Activated CD4-positive, CD25-positive, alpha-beta regulatory T cell treated with anti-CD3 and anti-CD28 coated beads, Interleukin-2, amount 50 U/mL, for 24 hours (primary cell): ENCODE measurements at regions not wholly inside any gene's neighbourhood (a gene's known extent, or its start where the extent isn't known, plus 50 kb on each side); places are given as distances from the start of the nearest gene placed in this dataset.

Experiments used
- ATAC-seq, 2 donors: fragments of 150-1000 bp; cut with Tn5 transposase; one replicate each; pipeline ENCODE4 v1.10.0; 2021; ENCODE audit warnings: mild to moderate bottlenecking in 1 of 2, moderate library complexity in 1 of 2

DNA sequence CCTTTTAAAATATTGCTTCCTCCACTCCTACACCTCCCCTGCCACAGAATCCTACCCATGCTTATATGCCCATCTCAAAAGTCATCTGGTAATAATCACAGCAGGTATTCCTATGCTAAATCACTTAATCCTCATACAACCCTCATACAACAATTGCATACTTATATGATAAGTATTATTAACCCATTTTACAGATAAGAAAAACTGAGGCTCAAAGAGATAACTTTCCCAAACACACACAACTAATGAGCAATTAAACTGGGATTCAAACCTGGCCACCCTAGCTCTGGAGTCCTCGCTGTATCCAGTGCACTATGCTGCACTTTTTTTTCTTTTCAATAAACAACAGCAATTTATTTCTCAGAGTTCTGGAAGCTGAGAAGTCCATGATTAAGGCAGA, 99.8 kb upstream of the TSPAN5 start:
- ATAC-seq = no peak

DNA sequence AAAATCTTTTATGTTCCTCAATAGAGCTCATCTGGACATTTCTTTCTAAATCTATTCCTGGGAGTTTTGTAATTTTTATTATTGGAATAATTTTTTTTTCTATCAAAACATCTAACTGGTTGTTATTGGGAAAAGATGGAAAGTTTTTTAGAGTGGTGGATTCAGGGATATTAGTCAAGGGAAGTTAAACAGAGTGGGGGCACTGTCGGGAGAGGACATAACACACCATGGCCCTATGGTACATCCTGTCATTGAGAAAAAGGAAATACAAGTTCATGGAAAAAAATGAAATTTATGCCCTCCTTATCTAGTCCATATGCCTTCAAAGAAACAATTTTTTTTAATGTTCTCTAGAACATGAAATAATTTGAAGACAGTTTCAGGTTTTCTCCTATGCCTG, 96.3 kb upstream of the TSPAN5 start:
- ATAC-seq = no peak

DNA sequence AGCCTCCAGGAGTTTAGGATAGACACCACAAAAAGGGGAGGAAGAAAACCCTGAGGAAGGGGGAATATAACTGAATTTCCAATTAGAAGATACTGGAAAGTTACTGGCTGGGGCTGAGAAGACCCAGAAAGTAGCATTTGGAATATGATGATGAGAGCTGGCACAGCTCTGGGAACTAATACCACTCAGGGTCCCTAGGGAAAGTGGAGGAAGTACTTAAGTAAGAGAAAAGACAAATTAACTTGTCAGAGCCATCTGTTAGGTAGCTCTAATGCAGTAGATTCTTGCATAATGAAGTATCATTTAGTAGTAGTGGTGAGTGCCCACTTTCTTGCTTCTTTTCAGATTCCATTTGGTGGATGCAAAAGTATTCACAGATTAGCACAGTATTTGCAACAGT, 90.8 kb upstream of the TSPAN5 start:
- no peak for ATAC-seq

DNA sequence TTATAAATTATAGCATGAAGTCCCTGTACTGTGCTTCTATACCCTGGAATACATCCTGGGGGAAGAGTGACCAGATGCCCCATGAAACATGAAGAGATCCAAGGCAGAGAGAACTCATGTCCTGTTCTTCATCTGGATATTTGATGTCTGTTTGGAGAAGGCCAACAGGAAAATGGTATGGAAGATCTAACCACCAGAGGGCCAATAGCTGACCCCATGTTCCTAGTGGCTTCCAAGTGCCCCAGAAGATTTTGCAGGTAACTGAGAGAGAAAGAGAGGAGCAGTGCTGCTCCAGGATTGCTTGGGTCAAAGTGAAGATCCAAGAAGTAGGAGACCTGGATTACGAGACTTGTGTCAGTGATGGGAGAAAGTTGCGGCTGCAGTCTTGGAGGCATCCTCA, 90.2 kb upstream of the TSPAN5 start:
- no peak for ATAC-seq

DNA sequence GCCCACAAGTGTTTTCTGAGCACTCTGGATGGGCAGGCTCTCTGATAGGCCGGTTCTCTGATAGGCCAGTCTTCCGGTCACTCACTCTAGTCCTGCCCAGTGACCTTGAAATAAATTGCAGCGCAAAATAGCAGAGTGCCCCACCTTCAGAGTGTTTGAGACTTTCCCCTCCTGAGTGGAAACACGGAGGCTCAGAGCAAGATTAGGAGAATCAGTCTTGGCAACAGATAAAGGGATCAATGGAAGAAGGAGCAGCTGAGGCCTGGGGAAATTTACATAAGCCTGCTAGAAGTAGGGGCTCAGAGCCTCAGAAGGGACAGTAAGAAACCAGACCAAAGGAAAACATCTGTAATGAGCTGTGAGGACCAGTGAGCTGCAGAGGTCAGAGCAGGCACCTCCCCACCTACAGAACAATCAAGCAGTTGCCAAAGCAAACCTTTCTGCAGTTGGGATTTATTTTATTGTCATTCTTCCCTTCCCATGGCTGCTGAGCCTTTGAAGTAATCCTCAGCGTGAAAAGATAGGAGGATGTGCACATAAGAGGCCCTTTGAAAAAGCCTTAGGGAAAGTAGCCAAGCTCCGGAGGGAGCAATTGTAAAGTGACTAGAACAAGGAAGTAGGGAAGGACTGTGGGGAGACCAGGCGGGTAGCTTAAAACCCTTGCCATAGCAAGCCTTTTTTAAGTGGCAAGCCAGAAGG, 89.1 kb upstream of the TSPAN5 start:
- no peak for ATAC-seq

DNA sequence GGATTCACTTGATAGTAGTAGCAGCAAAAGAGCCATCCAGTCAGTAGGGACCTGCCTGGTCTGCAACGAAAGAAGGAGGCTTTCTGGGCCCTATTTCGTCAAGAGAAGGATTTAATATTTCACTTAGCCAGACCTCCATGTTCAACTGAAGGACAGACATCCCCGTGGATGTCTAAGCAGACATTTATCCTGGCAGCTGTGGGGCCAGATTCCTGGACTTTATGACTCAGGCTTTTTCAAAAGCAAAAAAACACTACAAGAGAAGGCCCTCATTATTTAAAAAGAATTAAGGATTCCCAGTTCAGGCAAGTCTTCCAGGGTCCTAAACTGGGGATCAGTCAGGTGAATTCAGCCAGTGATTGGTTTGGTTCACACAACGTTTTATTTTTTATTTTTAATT, 88.5 kb upstream of the TSPAN5 start:
- ATAC-seq = no peak

DNA sequence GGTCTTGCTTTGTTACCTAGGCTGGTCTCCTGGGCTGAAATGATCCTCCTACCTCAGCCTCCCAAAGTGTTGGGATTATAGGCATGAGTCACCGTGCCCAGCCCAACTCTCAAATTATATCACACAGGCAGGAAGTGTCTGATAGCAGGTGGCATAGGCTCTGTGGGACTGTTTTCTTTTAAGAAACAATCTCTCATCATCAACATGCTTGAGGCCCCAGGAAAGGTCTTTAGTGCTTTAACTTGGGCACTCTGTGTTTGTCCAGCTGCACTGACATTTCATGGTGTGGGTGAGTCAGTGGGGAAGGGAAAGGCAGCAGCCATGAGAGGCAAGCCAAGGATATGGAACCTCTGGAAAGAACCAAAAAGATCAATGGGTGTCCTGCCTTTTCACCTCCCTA, 88.1 kb upstream of the TSPAN5 start:
- ATAC-seq = no peak

DNA sequence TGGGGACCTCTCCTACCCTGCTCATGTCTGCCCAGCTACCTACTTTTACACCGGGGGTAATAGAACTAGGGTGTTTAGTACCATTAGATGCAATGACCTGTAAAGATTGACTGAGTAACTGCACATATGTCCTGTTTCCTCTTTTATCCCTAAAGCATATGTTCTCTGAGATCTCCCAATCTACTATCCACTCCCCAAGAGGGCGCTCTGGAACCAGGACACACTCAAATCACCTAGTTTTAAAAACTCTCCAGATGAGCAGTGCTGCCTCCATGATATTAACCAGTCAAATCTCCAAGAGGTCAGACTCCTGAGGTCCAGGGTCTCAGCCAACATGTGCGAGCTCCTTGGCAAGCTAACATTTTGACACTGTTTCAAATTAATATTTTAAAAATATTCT, 87.0 kb upstream of the TSPAN5 start:
- no peak for ATAC-seq

DNA sequence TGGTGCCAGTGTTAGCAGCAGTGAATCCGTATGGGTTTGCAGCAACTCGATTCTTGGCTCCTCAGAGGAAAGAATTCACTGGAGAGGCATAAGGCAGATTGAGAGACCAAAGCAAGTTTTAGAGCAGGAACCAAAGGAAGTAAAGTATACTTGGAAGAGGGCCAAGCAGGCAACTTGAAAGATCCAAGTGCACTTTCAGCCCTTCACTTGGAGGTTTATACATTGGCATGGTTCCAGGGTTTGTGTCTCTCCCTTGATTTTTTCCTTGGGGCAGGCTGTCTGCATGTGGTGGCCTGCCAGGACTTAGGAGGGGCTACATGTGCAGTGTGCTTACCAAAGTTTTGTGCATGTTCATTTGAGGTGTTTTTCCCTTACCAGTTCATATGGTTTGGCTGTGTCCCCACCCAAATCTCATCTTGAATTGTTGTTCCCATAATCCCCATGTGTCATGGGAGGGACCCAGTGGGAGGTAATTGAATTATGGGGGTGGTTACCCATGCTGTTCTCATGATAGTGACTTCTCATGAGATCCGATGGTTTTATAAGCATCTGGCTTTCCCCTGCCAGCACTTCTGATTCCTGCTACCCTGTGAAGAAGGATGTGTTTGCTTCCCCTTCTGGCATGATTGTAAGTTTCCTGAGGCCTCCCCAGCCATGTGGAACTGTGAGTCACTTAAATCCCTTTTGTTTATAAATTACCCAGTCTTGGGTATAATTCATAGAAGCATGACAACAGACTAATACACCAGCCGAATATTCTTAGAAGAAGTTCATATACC, 86.2 kb upstream of the TSPAN5 start:
- no peak for ATAC-seq

DNA sequence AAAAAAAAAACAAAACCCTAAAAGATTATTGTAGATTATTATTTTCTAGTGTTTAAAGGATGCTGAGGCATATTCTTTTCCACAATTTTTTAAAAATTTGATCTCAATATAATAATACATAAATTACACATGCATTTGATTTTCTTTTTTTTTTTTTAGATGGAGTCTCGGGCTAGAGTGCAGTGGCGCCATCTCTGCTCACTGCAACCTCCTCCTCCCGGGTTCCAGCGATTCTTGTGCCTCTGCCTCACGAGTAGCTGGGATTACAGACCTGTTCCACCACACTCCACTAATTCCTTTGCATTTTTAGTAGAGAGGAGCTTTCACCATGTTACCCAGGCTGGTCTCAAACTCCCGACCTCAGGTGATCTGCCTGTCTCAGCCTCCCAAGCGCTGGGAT, 83.5 kb upstream of the TSPAN5 start:
- no peak for ATAC-seq

DNA sequence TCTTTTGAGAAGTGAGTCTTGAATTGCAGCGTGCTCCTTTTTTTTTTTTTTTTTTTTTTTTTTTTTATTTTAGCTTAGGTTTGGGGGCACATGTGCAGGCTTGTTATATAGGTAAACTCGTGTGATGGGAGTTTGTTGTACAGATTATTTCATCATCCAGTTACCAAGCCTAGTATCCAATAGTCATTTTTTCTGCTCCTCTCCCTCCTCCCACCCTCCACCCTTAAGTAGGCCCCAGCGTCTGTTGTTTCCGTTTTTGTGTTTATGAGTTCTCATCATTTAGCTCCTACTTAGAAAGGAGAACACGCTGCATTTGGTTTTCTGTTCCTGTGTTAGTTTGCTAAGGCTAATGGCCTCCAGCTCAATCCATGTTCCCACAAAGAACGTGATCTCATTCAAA, 81.3 kb upstream of the TSPAN5 start:
- no peak for ATAC-seq

DNA sequence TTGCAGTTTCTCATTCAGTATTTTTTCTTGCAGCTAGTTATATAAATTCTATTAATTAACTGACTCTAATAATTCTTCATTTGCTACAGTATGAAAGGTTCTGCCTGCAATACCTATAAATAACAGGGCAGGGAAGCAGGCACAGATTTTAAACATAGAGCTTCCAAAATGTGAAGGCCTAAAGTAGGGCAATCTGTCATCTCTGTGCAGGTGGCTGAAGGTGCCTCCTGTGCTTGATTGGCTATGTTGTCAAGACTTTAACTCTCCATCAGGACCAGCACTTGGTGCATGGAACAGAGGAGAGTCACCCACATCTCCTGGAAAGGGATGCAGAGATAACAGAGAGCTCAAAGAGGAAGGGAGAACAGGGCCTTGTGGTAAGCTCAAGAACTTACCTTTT, 75.2 kb upstream of the TSPAN5 start:
- no peak for ATAC-seq

DNA sequence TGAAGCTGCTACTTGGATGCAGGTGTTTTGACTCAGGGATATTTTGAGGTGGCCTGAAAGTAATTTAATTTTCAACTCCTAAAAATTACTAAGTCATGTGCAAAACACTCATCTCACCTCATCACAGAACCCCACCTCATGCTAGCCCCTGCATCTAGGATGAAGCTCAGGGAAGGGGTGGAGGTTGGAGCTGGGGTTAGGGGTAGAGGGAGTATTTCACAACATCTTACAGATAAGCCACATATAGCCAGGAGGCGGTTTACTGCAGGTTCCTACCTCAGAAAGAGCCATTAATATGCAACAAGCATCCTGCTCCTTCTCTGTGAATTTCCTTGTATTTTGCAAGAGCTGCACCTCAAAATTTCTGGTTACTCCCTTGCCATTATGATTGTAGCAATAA, 70.5 kb upstream of the TSPAN5 start:
- no peak for ATAC-seq

DNA sequence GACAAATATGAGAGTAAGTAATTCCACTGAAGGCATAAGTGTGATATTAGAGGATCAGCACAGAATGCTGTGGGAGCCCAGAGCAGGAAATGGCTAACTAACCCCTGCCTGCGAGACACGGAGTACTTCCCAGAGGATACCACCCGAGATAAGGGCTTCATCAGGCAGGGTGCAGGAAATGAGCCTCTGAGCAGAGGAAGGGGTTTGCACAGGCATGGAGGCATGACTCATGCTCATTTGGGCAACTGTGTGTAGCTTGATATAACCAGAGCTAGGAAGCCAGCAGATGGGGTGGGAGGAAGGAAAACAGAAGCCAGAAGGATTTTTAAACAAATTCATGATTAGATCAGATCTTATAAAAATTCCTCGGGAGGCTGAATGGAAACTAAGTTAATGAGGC, 70.0 kb upstream of the TSPAN5 start:
- no peak for ATAC-seq

DNA sequence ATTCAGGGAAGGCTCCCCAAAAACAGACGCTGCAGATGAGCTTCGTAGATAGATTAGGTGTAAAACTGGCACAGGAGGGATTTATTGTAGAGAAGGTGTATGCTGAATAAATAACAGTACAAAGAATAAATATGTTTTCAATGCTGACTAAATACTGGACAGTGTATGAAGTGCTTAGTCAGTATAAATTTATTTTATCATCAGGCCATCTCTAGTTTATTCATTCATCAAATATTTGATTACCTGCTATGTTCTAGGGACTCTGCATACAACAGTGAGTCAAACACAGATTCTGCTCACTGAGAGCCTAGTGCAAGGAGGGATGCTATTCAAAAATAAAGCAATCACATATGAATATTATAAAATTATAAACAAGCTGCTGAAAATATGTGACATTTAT, 63.6 kb upstream of the TSPAN5 start:
- ATAC-seq = no peak

DNA sequence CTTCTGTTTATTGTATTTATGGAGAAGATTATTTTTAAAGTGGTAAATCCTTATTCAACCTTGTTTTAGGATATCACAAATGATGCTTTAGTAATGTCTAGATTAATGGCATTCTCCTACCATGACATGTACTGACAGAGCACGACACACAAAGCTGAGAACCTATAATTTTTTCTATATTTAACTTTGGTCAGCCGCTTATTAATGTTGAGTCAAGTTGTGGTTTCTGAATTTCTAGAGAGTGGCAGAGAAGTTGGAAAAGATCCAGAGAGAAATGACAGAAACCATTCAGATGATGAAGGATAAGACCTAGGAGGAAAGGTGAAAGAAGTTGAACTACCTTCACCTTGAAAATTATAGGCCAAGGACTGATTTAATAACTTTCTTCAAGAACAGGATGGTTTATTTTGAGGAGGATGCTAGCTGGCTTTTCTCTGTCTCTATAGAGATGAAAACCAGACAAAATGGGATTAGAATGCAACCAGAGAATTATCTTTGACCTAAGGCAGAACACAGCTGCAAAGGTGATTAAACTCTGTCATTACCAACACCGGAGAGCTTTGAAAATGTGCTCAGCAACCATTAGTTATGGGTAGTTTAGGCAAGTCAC, 62.6 kb upstream of the TSPAN5 start:
- no peak for ATAC-seq

DNA sequence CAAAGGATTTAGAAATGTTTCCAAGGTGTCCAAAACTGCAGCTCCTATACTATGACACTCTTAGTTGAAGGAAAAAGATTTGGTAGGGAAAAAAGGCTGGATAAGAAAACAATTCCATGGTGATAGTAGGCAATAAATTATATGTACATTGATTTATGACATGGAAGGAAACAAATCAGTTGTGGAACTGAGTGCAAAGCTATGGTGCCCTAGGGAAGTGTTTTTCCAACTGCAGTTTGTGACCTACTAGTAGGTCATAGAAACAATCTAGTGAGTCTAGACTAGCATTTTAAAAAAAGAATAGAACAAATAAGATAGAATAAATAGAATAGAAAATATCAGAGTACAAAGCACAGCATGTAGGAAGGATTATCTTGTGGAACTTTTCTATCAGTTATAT, 58.4 kb upstream of the TSPAN5 start:
- ATAC-seq = no peak

DNA sequence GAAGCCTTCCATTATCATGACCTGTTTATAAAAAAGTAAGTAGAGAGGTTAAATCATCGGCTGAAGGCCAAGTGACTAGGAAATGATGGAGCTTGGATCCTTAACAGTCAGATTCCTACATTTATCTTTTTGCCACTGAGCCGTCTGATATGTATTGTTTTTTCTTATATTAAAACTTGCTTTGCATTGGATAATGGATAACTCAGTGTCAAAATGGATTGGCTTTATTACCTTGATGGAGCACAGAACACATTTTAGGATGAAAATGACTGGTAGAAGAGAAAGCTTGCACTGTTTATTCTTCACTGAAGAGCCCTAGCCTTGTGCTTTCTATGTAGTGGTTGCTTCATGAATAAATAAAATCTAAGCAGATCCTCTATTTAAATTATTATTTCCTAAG, 54.2 kb upstream of the TSPAN5 start:
- no peak for ATAC-seq

DNA sequence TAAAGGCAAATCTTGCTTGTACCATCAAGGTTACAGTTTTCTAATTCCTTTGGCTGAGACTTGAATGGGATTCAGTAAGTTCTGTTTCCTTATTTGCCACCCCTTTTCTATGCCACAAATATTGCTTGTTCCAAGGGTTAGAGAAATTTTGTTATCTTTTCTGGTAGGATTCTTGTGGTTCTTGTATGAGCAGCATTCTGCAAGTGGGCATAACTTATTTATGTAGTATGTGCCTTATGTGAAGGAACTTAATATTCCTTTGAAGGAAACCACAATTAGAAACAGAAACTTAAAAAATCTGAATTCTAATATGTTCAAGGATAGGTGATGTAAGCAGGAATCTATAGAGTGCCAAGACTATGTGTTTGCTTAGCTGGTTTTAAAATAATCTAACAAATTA, 53.1 kb upstream of the TSPAN5 start:
- ATAC-seq = no peak

DNA sequence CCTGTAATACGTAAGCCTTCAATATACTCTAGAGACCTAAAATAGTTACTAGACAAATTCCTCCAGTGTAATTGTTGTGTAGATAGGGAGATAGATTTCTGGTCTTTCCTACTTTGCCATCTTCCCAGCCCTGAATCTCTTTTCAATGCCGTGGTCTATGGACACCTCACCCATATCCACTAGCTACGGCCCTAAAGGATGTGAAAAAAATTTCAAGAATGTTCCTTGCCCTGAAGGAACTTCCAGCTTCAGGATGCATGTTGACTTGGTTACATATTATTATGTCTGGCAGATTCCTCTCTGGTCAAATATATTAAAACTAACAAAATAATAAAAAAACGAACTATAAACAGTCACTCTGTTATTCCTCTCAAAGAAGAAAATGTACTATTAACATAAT, 52.4 kb upstream of the TSPAN5 start:
- no peak for ATAC-seq
